HPDE6-E6E7 (cell line): ENCODE measurements at regions not wholly inside any gene's neighbourhood (a gene's known extent, or its start where the extent isn't known, plus 50 kb on each side); places are given as distances from the start of the nearest gene placed in this dataset.
"Not testable (repeated sequence)": the region's sequence is repeated elsewhere in the genome, so short reads cannot be mapped to it uniquely, and the experiment has no call there.

Experiments used
- DNase-seq: peaks from one replicate; pipeline ENCODE4 v3.0.0; 2011; ENCODE audit warnings: missing footprints; ENCODE audit errors: extremely low spot score

GRCh38 chr2:185507719-185508118 lies 230.9 kb upstream of the FSIP2 start:
- DNase-seq, result no peak

GRCh38 chr2:185510060-185510459 lies 228.5 kb upstream of the FSIP2 start:
- DNase-seq, result no peak

- no peak for DNase-seq
Observed at GRCh38 chr2:185511925-185512324, 226.7 kb upstream of the FSIP2 start.

GRCh38 chr2:185522472-185522871 lies 216.1 kb upstream of the FSIP2 start:
- no peak for DNase-seq

GRCh38 chr2:185524242-185524641 lies 214.4 kb upstream of the FSIP2 start:
- DNase-seq, result not testable (repeated sequence)

- no peak for DNase-seq
Observed at GRCh38 chr2:185526161-185526560, 212.4 kb upstream of the FSIP2 start.

- no peak for DNase-seq
Observed at GRCh38 chr2:185531721-185532120, 206.9 kb upstream of the FSIP2 start.

- no peak for DNase-seq
Observed at GRCh38 chr2:185537689-185538088, 200.9 kb upstream of the FSIP2 start.

- no peak for DNase-seq
Observed at GRCh38 chr2:185567196-185567595, 171.4 kb upstream of the FSIP2 start.

- no peak for DNase-seq
Observed at GRCh38 chr2:185567940-185568339, 170.7 kb upstream of the FSIP2 start.

- no peak for DNase-seq
Observed at GRCh38 chr2:185578322-185578721, 160.3 kb upstream of the FSIP2 start.

GRCh38 chr2:185583058-185583816 lies 155.4 kb upstream of the FSIP2 start:
- peak; percentile 69 for DNase-seq

GRCh38 chr2:185585165-185585564 lies 153.4 kb upstream of the FSIP2 start:
- DNase-seq, result not testable (repeated sequence)

- DNase-seq, result not testable (repeated sequence)
Observed at GRCh38 chr2:185591276-185591675, 147.3 kb upstream of the FSIP2 start.

- DNase-seq, result no peak
Observed at GRCh38 chr2:185607945-185608344, 130.7 kb upstream of the FSIP2 start.

- DNase-seq, result peak; percentile 10
Observed at GRCh38 chr2:185608799-185609198, 129.8 kb upstream of the FSIP2 start.

GRCh38 chr2:185610301-185610700 lies 128.3 kb upstream of the FSIP2 start:
- no peak for DNase-seq

- no peak for DNase-seq
Observed at GRCh38 chr2:185618625-185619024, 120.0 kb upstream of the FSIP2 start.

GRCh38 chr2:185625604-185626003 lies 113.0 kb upstream of the FSIP2 start:
- DNase-seq, result no peak

GRCh38 chr2:185628985-185629384 lies 109.6 kb upstream of the FSIP2 start:
- DNase-seq, result no peak

GRCh38 chr2:185633621-185634020 lies 105.0 kb upstream of the FSIP2 start:
- no peak for DNase-seq

- no peak for DNase-seq
Observed at GRCh38 chr2:185638771-185639170, 99.8 kb upstream of the FSIP2 start.

- DNase-seq, result no peak
Observed at GRCh38 chr2:185640588-185640987, 98.0 kb upstream of the FSIP2 start.

- DNase-seq, result no peak
Observed at GRCh38 chr2:185643434-185643833, 95.2 kb upstream of the FSIP2 start.
